NB4 (cell line): ENCODE measurements at regions not wholly inside any gene's neighbourhood (a gene's known extent, or its start where the extent isn't known, plus 50 kb on each side); places are given as distances from the start of the nearest gene placed in this dataset.

Experiments used
- DNase-seq: peaks from one replicate; pipeline ENCODE4 v3.0.0; 2010; ENCODE audit warnings: low read depth
- H3K4me3 ChIP-seq: one replicate; pipeline ENCODE4 v1.5.1; 2011; ENCODE audit warnings: mild to moderate bottlenecking, low read depth, low read length, moderate library complexity
- MYC ChIP-seq: IDR thresholded peaks from 2 replicates; pipeline ENCODE4 v1.6.1; 2011; ENCODE audit warnings: low read depth, low read length
- POLR2A ChIP-seq: IDR thresholded peaks from 2 replicates; pipeline ENCODE4 v1.6.1; 2011; ENCODE audit warnings: mild to moderate bottlenecking; ENCODE audit not compliant: insufficient read length; ENCODE audit errors: extremely low read depth
- TF ChIP-seq, protein P1 (sequence below): IDR thresholded peaks from one replicate; pipeline ENCODE4 v1.5.1; 2012; ENCODE audit warnings: low read depth, low read length
- TF ChIP-seq, protein P2 (sequence below): IDR thresholded peaks from 2 replicates; pipeline ENCODE4 v1.6.1; 2011; ENCODE audit warnings: low read depth, low read length

DNA sequence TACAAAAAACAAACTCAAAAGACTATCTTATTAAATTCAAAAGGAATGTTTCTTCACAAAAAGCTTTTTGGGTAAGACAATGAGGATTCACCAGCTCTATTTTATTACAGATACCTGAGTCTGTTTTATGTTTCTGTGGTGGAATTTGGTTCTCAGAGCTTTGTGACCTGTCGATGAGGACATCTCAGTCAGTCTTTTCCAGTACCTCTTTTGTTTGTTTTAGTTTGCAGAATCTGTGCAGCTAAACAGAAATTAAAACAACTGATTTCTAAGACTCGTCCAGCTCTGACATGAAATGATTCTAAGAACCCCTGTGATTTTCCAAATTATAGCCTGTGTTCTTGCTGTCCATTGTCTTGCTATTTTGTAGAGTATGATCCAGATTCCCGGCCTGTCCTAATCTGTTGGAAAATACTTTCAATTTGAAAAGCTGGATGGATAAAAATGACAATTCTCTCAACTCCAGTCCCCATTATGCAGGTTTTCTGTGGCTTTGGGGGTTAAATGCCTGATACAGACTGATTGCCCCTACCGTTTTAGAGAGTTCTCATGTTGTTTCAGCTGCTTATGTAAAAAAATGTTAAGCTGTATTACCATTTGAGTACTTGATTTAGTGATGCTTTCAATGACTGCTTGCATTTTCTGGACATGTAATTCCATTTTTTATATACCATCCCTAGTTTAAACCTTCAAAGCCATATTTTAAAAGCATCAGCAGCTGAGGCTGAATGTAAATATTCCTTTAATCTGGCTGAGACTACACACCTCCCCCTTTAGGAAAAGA, 94.2 kb upstream of the TAB2 start:
- H3K4me3 ChIP-seq, result no peak overlapping the region
- TF ChIP-seq, protein P1, sequence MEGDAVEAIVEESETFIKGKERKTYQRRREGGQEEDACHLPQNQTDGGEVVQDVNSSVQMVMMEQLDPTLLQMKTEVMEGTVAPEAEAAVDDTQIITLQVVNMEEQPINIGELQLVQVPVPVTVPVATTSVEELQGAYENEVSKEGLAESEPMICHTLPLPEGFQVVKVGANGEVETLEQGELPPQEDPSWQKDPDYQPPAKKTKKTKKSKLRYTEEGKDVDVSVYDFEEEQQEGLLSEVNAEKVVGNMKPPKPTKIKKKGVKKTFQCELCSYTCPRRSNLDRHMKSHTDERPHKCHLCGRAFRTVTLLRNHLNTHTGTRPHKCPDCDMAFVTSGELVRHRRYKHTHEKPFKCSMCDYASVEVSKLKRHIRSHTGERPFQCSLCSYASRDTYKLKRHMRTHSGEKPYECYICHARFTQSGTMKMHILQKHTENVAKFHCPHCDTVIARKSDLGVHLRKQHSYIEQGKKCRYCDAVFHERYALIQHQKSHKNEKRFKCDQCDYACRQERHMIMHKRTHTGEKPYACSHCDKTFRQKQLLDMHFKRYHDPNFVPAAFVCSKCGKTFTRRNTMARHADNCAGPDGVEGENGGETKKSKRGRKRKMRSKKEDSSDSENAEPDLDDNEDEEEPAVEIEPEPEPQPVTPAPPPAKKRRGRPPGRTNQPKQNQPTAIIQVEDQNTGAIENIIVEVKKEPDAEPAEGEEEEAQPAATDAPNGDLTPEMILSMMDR, result no peak
- TF ChIP-seq MYC, result no peak
- TF ChIP-seq POLR2A, result no peak
- no peak for DNase-seq

DNA sequence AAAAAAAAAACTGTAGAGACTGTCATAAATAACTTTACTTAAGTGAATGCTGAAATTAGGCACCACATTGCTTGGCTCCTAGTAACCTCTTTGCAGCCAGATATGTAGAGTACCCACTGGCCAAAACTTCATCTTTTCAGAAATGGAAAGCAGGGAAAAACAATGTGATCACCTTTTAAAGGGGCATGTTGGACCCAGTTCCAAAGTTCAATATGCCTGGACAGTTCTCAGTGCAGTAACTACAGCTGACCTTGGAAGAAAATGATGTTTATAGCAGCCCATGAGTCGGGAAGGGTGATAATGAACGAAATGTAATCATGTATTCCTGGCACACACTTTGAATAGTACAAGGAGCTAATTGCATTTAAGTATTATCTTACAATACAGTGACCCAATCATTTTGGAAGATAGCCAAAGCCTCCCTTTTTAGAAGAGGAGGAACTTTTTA, 93.6 kb upstream of the TAB2 start:
- no peak for TF ChIP-seq POLR2A
- TF ChIP-seq, protein P1, result no peak
- TF ChIP-seq MYC, result no peak
- TF ChIP-seq, protein P2, sequence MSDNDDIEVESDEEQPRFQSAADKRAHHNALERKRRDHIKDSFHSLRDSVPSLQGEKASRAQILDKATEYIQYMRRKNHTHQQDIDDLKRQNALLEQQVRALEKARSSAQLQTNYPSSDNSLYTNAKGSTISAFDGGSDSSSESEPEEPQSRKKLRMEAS, result no peak
- DNase-seq, result no peak
- no peak overlapping the region for H3K4me3 ChIP-seq

DNA sequence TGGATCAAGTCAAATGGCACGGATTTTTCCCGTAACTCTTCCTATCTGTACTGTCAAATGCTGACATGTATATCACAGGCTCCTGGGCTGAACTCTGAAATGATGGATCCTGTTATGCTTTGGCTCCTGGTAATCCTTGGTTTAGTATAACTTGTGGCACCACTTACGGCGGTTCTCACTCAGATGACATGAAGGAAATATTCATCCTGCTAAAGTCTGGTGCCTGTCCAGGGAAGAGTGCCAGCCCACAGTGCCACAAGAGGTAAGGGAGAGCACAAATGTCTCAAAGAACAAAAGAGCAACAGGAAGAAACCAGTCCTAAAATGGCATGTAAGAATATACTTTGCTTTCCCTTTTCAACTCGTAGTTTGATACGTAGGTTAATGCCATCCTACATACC, 93.1 kb upstream of the TAB2 start:
- TF ChIP-seq, protein P2, result no peak
- TF ChIP-seq MYC (no peak), POLR2A (no peak)
- TF ChIP-seq, protein P1, result no peak
- no peak for DNase-seq
- H3K4me3 ChIP-seq, result no peak overlapping the region

DNA sequence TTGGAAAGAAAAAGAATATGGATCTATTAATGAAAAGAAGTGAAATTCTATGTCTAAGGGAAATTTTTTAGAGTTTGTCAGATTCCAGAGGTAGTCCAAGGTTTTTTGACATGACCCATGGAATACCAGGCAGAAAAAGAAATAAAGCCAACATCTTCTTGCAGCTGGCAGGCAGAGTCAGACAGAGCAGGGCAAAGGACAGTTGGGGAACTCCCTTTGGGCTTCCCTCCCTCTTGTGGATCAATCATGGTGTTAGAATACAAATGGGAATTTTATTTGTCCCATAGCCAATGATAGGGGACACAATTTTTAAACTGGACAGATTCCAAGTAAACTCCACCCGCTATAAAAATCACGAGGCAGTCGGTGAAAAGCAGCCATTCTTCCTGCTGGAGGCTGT, 92.1 kb upstream of the TAB2 start:
- no peak for DNase-seq
- no peak overlapping the region for H3K4me3 ChIP-seq
- TF ChIP-seq POLR2A (no peak), MYC (no peak)
- TF ChIP-seq, protein P1, result no peak
- TF ChIP-seq, protein P2, result no peak

DNA sequence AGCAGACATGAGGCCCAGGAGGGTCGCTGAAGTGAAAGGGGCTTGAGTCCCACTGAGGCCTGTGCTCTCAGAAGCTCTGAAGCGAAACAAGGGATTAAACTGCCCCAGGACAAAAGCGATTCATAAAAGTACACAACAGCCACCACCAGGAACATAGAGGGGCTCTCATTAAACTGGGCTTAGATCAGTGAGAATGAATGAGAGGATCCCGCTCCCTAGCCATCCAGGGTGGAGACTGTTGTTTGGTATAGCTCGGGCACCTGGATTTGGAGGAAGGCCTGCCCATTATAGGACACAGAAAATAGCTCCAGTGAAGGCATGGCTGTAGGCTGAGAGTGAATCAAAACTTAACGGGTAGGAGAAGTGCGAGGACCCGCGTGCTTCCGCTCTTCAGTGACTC, 91.6 kb upstream of the TAB2 start:
- no peak for DNase-seq
- no peak overlapping the region for H3K4me3 ChIP-seq
- no peak for TF ChIP-seq POLR2A
- TF ChIP-seq MYC, result no peak
- TF ChIP-seq, protein P1, result no peak
- TF ChIP-seq, protein P2, result no peak

DNA sequence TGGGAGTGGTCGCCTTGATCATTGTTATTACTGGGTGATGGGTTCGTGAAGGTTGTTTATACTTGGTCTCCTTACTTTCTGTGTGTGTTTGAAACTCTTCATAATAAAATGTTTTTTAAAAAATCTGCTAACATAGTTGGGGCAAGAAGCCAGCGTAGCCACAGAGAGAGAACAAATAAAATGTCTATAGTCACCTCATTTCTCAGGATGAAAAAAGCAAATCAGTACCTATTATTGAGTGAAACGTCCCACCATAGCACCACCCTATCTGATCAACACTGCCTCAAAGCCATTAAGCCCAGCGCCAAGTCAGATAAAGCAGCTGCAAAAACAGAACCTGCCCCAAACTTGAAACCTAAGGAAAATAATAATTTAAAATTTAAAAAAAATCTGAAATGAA, 89.7 kb upstream of the TAB2 start:
- no peak overlapping the region for H3K4me3 ChIP-seq
- TF ChIP-seq POLR2A (no peak), MYC (no peak)
- TF ChIP-seq, protein P2, result no peak
- TF ChIP-seq, protein P1, result no peak
- DNase-seq, result no peak
